ENCODE measurements at regions not wholly inside any gene's neighbourhood (a gene's known extent, or its start where the extent isn't known, plus 50 kb on each side); places are given as distances from the start of the nearest gene placed in this dataset.
"Not testable (repeated sequence)": the region's sequence is repeated elsewhere in the genome, so short reads cannot be mapped to it uniquely, and the experiment has no call there.

DNA sequence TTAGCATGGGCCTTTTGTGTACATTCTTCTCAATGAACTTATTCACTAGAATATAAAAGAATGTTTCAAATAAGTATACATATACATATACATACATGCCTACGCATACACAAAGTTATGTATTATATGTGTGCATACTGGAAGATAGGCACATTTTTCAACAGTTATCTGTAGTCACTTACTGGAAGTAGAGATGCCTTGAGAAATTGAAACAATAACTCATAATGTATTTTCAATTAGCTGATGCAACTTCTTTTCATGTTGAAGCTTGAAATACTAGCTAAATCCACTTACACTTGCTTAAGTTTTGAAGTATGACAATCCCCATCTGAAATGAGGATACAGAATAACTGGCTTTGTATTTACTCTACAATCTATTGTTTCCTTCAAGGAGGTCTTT is 469.0 kb upstream of the PTGER4 start:
- DNase-seq: no peak

DNA sequence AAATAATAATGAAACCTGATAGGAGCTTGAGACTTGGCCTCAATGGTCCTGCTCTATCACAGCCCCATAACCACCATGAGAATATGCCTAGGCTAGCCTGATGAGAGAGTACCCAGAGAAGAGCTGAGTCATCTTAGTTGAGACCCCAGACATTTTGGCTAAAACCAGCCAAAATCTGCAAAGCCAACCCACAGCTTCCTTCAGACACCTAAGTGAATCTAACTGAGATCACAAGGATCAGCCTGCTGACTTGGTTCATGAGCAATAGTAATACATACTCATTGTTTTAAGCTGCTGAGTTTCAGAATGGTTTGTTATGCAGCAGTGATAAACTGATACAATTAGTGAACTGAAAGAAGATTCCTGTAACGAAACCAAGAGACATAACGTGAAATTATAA is 473.7 kb upstream of the PTGER4 start:
- DNase-seq: no peak

DNA sequence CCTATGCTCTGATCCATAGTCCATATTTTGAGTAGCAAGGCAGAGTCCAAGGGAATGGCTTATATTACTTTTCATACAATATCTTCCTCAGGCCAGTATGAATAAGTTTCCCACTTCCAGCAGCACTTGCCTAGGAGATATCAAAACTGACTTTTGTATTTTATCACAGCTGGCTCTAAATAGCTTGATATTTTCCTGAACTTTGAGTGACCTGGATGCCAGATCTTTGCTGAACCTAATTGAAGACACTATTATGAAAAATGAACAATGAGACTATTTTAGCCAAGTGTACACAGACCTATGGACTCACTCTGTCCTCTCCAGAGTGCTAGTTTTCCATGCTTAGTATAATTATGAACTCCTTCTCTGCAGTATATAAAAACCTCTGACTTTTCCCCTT is 475.6 kb upstream of the PTGER4 start:
- no peak for DNase-seq

DNA sequence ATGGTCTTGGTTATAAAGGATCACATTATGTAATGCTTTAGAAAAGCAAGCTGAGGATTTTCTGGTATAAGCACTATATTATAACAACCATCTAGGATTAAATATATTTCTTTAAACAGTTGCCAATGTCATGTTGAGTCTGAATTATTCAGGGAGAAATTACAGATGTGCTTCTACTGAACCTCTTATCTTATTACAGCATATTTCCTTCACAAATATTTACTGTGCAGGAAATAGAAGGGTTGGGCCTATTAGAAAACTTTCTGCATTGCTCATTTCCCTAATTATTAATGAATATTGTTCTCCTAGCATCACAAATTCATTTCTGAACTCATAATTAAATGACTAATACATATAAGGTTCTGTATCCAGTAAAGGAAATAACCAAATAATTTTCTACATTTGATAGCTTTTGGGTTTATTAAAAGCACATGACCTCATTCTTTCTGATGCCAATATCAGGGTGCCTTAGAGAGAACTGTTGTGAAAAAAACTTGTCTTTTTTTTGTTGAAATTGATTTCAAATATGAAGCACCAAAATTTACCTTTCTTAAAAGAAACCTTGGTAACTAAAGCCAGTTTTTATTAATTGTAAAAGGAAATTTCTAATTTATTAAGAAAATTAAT is 476.8 kb upstream of the PTGER4 start:
- no peak for DNase-seq

DNA sequence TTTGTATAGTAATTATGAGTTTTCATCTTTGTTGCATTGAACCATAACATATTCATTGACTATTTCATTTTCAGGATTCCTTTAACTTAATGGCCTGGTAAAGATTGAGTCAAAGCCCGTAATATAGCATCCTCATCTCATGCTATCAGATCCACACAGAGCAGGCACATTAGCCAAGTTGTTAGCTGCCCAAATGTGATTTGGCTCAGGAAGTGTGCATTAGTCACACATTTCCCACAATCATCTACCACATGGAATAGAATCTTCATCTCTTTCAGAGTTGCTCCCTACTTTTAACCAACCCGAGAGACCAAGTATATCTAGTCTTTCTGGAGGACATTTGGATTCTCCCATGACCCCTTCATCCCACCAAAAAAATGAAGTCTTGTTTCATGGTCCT is 481.0 kb upstream of the PTGER4 start:
- no peak for DNase-seq

DNA sequence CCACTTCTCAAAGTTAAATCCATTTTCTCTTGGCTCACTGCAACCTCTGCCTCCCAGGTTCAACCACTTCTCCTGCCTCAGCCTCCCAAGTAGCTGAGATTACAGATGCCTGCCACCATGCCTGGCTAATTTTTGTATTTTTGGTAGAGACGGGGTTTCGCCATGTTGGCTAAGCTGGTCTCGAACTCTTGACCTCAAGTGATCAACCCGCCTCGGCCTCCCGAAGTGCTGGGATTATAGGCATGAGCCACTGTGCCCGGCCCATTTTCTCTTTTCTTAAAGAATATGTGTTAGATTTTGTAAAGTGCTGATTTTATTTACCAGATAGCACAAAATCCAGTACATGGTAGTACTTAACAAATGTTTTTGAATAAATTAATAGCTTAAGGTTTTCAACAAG is 484.1 kb upstream of the PTGER4 start:
- not testable (repeated sequence) for DNase-seq

DNA sequence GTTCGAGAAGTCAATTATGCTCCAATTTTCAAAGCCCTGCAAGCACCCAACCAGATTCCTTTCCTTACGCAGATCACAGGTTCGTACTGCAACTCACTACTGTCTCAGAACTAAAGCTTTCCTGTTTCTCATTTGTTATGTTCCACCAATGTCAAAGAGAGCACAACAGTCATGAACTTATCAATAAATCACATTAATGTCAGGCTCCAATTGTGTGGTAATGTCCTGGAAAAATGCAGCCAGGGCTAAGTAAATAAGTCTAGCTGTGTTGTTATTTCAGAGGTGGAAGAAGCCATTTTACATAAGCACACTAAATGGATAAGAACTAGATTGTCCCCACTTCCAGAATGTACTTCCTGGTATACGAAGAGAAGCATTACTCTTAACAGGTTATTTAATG is 488.6 kb upstream of the PTGER4 start:
- peak; percentile 10 for DNase-seq

DNA sequence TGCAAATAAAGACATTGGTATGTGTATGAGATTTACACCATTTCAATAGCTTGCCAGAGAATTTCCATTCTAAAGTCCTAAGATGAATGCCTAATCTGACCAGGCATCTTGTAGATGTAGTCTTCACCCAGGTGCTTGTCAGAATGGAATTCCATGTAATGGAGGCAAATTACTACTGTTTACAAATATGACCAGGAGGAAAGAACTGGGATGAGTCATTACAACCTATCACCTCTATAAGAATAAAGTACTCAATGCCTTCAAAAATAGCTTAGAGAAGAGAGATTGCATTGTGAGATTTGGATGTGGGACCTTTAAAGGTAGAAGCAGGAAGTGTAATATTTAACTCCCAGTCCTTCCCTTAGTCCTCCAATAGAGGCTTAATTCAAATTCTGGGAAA is 507.0 kb upstream of the PTGER4 start:
- peak; percentile 41 for DNase-seq

DNA sequence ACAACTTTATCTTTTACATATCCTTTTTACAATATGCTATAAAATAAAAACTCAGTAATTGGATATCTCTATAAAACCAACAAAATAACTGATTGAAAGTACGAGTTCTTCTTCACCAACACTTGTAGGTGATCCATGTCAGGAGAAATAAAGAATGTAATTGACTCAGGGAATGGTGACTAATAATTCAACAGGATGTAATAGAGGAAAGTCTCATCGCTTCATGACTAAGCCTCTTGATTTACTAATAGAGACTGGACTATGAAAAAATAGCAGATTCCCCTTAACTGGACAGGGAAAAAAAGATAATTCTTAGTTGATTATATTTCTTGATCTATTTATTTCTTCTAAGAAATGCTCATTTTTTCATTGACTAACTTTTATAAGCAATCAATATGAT is 507.7 kb upstream of the PTGER4 start:
- DNase-seq: peak; percentile 62

DNA sequence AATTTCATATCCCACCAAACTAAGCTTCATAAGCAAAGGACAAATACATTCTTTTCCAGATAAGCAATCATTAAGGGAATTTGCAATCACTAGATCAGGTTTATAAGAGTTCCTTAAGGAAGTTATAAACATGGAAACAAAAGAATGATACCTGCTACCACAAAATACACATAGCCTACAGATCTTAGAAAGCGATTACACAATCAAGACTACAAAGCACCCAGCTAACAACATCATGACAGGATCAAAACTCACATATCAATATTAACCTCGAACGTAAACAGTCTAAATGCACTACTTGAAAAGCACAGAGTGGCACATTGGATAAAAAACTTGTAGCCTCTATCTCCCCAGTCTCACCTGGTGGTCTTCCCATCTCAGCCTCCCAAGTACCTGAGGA is 512.4 kb upstream of the PTGER4 start:
- no peak for DNase-seq

DNA sequence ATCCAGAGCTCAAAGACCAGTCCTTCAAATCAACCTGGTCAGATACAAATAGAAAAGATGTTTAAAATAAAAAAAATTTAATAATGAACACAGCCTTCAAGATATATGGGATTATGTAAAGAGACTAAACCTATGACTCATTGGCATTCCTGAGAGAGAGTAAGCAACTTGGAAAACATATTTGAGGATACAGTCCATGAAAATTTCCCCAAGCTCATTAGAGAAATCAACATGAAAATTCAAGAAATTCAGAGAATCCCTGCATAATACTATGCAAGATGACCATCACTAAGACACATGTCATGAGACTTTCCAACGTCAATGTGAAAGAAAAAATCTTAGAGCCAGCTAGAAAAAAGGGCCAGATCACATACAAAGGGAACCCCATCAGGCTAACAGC is 512.9 kb upstream of the PTGER4 start:
- DNase-seq: no peak

DNA sequence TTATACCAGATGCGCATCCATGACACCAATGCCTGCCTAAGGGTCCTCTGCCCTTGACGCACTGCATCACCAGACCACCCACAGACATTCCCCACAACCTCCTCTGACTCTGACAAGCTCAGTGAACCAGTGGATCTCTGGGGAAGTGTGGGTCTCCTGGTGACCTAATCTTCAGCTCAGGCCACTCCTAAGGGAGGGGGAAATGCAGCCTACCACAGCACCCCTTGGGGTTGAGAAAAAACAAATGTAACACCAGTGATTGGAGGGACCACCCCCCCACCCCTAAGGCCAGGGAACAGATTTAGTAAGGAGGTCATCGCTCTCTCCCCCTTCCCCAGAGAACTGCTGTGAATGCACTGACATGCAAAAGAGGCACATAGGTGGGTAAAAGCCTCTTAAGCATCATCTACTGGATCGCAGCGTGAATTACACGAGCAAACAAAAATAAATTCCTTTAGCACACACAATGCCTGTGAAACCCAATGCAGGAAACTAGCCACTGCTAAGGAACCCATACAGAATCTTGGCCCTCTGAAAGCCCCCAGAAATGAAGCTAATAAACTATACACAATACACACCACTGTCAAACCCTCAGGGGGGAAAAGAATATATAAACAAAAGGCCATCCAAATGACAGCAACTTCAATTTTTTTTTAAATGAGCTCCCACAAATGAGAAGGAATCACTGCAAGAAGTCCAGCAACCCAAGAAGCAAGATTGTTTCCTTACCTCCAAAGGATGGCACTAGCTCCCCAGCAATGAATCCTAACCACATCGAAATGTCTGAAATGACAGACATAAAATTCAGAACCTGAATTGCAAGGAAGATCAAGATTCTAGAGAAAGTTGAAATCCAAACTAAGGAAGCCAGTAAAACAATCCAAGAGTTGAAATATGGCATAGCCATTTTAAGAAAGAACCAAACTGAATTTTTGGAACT is 513.7 kb upstream of the PTGER4 start:
- DNase-seq: no peak

DNA sequence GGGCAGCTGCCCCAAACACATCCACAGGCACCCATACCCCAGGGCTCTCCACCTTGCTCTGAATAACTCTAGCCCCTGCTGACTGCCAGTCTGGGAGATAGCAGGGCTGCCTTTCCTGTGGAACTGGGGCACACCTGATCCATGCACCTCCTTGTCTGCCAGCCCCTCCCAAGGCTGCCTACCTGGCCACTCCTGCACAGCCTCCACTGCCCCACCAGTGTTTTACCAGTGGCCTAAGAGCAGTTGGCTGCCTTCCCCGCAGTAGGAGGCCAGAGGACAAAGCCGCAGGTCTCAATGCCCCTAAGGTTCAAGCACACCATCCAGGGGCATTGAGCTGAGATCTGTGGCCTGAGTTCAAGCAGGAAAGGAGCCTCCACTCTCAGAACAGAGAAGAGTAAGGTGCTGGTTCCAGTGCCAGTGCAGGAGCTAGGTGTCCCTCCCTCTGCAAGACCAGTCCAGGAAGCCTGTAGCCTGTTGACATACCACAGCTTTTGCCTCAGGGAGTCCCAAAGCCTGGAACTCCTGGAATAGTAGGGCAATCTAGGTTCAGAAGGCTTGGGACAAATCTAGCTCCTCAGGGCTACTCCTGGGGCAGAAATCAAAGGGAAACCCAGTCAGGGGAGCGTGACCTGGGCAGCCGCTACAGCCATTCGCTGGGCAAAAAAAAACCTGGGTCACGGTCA is 514.5 kb upstream of the PTGER4 start:
- DNase-seq: no peak

DNA sequence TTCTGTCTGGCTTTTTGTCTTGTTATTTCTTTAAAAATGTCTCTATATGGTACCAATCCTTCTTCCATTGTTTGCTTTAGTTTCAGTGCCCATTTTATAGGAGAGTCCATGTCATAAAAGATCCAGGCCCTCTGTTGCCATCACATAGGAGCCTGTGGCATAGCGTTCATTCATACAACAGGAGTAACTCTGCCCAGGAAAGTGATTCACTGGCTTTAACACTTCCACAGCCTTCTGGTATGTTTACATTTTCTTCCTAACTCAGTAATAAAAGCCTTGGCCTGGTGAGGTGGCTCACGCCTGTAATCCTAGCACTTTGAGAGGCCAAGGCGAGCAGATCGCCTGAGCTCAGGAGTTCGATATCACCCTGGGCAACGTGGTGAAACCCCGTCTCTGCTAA is 519.3 kb upstream of the PTGER4 start:
- DNase-seq: no peak

DNA sequence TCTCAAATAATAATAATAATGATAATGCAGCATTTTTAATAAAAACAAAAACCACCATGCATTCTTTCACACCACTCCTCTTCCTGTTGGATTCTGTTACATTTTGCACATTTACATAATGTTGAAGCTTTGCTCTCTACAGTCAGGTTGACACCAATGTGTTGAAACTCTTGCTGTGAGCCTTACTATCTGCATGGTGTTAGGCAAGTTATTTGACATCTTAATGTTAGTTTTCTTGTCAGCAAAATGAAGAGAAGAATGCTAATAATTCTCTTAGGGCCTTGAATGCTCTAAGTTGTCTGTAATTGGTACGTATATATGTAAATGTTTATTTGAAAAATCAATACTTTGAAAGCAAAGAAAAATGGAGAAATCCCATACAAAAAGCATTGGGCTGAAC is 525.5 kb upstream of the PTGER4 start:
- no peak for DNase-seq

DNA sequence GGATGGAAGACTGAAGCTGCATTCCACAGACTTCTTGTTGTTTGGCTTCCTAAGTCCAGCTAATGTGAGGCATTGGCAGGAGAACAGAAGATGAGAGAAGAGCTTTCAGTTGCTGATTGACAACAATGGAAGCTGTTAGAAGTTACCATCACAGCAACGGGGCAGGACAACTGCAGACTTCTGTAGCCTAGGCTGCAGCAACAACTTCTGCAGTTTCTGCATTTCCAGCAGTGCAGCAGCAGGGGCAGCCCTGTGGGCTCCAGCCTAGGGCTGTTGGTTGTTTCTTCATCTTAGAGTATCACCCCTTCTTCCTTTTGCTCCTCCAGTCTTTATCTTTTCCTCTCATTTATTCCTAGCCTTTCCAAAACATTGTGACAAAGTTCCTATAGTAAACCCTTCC is 528.8 kb upstream of the PTGER4 start:
- DNase-seq: no peak

DNA sequence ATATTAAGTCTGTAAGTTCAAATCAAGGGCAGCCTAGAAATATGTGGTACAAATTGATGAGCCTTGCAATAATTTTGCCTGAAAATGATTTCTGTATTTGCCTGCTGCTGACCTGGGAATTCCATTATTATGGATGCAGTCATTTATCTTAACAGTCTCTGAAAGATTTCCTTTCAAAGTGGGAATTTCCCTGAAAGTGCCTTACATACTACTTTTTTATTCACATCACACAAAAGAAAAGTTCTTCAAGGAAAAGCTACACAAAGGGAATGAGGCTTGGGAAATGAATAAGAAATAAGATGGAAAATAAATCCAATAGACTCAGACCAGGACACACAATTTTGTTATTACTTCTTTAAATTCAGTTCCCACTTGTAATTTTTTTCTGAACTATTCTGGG is 537.8 kb upstream of the PTGER4 start:
- no peak for DNase-seq

DNA sequence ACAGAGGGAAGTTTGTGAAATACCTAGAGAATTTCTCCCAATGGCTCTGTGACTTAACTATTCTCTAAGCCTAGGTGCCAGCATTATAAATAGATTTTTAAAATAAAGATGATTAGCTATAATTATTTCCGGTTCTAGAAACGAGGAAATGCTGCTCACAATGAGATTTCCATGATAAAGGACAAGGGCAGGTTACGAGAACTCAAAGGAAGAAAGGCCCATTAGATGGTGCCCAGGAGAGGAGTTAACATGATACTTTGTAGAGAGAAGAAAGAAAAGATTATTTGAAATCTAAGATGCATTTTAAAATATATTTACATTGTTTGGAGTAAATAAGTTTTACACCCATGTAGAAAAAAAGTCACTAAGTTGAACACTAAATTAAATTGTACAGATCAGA is 538.3 kb upstream of the PTGER4 start:
- DNase-seq: no peak

DNA sequence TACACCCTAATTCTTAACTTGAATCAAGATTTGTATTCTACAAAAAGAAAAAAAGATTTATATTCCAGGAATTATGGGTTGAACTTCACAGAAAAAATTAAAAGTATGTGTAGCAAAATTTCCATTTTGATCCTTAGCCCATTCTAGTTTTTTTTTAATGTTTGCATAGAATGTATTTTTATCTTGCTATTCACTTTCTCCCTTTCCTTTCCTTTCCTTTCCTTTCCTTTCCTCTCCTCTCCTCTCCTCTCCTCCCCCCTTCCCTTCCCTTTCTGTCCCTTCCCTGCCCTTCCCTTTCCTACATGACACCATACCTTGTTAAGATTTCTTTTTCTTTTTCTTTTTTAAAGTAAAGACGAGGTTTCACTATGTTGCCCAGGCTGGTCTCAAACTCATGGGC is 542.5 kb upstream of the PTGER4 start:
- DNase-seq: no peak

DNA sequence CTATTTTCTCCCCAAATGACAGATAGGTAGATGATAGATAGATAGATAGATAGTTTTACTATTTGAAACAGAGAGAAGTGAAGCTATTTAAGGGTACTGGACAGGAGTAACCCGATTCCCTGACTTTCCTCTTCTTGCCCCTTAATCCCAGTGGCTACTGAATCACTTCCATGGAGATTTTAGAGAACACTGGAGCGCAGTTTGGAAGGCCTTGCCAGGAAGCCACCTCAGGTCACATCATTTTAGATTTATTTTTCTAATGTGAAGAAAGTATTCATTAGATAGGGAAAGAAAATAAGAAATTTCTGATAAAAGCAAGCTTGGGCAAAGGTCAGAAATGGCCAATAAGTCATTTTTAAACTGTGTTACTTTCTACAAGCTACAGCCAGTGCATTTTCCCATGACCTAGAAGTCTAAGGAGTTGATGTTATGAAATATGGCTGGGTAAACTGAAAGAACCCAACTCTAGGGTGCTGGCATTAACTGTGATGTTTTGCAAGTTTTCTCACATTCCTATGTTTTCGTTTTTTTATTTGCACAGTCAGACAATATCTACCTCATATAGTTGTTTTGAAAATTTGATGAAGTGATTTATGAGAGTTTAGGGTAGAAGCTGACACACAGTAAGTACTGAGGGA is 544.7 kb upstream of the PTGER4 start:
- no peak for DNase-seq

DNA sequence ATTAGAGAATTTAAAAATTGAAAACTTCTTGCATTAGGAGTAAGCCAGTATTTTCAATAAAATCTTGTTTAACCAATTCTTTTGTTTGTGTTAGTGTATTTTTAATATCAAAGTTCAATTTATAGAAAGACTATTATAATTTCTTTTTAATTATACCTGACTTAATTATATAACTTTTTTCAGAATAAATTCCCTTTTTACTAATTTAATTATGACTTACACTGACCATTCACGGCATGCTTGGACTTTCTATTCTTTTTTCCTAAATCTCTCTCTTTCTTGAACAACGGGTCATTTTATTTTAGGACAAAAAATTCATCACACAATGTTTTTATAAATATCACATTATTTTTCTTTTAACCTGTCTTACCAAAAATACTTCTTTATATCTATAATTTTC is 555.3 kb upstream of the PTGER4 start:
- peak; percentile 28 for DNase-seq

DNA sequence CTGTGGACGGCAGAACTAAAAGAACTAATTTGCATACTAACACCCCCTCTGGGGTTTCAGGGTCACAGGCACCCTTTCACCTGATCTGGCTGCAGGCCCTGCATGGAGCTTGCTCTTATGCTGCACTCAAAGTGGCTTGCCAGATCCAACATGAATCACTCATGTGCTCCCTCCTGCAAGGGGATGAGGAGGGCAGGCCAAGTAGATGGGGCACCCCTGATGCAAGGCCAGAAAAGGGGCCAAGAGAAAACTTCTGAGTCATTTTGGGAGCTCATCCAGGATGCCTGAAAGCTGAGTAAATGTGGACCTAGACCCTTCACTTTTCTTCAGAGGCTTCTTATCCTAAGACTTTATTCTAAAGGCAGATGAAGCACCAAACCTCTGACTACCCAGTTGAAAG is 558.5 kb upstream of the PTGER4 start:
- no peak for DNase-seq

DNA sequence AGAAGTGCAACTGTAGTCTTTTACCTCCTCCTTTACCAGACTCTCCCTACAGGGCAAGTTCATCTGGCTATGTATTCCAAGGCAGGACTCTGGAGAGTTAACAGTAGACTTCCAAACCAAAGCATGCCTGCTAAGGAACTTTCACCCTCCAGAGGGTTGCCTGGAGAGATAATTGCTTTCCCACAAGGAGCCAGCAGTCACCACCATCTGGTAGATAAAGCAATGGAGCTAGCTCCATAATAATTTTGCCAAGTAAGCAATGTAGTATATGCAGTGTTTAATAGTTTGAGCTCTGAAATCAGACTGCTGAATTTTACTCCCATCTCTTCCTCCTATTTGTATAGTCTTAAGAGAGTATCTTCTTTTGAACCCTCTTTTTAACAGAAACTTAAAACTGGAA is 566.8 kb upstream of the PTGER4 start:
- DNase-seq: no peak

DNA sequence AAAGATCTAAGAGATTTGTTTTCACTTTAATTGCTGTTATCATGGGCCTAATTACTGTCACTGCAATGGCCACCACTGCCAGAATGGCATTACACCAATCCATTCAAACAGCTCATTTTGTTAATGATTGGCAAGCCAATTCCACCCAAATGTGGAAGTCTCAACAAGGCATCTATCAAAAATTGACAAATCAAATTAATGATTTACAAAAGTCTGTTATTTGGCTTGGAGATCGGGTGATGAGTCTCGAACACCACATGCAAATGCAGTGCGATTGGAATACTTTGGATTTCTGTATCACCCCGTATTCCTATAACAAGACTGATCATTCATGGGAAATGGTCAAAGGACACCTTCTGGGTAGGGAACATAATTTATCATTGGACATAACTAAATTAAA is 568.7 kb upstream of the PTGER4 start:
- DNase-seq: not testable (repeated sequence)

All from DMS53 (cell line).